ENCODE measurements at regions not wholly inside any gene's neighbourhood (a gene's known extent, or its start where the extent isn't known, plus 50 kb on each side); places are given as distances from the start of the nearest gene placed in this dataset.

GRCh38 chr15:85847031-85847430 lies 52.3 kb upstream of the KLHL25 start:
- DNase-seq (ENCODE audit: low read depth in 2 of 2), result no peak

DNA sequence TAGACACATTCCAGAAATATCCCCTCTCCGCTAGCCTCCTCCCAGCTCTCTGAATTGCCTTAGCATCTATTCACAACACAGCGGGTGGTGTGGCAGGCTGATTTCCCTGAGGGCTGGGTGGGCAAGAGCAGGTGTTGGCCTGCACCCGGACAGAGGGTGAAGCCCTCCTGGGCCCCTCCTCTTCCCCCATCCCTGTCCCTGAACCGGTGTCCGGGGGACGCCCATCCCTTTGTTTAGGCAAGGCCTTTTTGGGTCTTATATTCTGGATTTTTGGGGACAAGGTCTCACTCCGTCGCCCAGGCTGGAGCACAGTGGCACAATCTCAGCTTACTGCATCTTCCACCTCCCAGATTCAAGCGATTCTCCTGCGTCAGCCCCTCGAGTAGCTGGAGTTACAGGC lies 55.2 kb upstream of the KLHL25 start:
- no peak for DNase-seq (ENCODE audit: low read depth in 2 of 2)

GRCh38 chr15:85852969-85853368 lies 58.2 kb upstream of the KLHL25 start:
- DNase-seq (ENCODE audit: low read depth in 2 of 2), result no peak

GRCh38 chr15:85854345-85855097 lies 59.8 kb upstream of the KLHL25 start:
- DNase-seq (ENCODE audit: low read depth in 2 of 2), result peak in 1 of 2 donors; percentile 49

- DNase-seq (ENCODE audit: low read depth in 2 of 2), result peak; percentile 61 to 69
These were observed 64.1 kb upstream of the KLHL25 start for GRCh38 chr15:85858586-85859375.

GRCh38 chr15:85859671-85860070 lies 64.9 kb upstream of the KLHL25 start:
- no peak for DNase-seq (ENCODE audit: low read depth in 2 of 2)

DNA sequence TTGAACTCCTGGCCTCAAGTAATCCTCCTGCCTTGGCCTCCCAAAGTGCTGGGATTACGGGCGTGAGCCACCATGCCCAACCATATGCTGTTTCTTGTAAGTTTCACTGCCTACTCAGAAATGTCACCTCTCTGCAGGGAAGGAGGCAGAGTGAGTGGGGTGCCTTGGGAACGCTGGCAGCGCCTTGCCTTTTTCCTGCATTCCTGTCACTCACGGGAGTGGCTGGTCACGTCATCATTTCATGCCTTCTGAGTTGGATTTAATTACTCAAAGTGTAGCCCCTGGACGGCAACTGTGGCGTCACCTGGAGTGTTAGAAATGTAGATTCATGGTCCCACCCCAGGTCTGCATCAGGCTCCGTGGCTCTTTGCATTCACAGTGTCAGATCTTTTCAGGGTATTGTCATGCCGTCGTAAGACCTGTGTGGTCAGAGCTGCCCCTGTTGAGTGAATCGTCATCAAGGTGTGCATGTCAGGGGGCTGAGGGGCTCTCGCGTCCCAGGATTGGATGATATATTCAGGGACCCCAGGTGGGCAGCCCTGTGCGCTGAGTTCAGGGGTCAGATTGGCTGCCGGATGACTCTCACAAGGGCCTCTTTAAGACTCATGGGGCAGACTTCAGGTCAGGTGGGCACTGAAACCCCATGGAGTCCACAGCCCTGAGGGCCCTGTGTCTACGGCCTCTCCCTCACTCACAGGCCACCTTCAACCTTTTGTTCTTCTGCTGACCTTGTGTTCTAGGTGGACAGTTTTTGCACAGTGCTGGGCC lies 65.9 kb upstream of the KLHL25 start:
- DNase-seq (ENCODE audit: low read depth in 2 of 2), result no peak

DNA sequence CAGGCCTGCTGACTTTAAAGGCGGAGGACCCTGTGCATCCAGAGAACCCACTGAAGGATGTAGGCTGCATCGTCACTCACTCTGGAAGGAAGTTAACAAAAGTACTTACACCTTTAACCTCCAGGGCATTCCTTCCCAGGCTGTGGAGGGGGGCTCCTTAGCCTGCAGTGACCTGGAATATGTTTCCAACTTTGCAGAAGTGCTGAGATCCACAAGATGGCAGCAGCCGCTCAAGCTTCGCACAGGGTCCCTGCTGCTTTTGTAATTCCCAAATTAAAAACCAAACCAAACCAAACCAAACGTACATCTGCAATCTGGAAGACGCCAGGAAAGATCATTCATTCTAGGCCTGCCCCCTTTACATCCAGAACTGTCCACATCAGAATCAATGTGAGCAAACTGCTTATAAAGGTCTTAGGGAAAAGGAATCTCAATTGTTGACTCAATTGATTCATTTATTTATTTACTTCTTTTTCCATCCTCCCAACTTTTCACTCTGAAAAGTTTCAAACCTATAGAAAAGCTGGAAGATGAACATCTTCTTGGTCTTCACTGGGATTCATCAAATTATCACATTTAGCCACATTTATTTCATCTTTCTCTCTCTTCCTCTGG lies 70.5 kb upstream of the KLHL25 start:
- DNase-seq (ENCODE audit: low read depth in 2 of 2), result no peak

GRCh38 chr15:85867250-85867649 lies 72.5 kb upstream of the KLHL25 start:
- DNase-seq (ENCODE audit: low read depth in 2 of 2), result no peak

DNA sequence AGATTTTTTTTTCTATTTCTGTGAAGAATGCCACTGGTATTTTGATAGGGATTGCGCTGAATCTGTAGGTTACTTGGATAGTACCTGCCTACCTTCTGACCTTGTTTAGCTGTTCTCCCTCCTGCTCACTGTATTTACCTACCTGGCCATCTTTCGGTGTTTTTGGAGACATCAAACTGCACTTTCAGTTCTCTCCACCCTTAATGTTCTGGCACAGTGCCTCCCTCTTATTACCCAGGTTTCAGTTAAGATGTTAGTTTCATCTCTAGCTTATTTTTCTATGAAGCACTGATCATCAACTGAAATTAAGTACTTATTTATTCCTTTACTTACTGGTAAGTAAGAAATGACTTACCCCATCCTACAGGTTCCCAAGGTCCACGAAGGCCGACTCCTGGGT lies 74.4 kb upstream of the KLHL25 start:
- no peak for DNase-seq (ENCODE audit: low read depth in 2 of 2)

DNA sequence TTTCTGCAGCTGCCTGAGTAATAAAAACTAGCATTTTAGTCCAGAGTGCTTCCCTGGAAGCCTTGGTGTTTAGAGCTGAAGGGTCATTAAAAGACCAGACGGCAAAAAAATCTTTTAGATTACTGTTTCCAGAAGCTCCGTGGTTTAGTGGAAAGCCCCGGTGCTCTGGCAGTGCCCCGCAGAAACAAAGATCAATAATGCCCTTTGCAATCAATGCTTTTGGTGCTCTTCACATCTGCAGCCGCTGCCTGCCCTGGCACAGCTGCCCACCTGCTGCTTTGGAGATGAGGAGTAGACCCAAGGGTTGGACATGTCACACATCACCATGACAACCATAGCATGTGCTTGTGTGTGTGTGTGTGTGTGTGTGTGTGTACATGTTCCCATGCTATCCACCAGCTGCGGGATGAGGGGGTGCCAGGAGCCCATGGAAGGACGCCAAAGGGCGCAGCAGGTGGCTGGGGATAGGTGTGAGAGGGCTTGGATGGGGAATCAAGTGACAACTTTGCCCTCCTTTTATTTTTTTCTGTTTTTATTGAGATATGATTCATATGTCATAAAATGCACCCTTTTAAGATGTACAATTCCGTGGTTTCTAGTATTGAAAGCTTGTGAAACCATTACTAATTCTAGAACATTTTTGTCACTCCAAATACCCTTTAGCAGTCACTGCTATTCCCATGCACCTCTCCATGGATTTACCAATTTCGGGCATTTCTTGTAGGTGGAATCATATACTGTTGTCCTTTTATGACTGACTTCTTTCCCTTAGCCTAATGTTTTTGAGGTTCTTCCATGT lies 75.7 kb upstream of the KLHL25 start:
- DNase-seq (ENCODE audit: low read depth in 2 of 2), result no peak

DNA sequence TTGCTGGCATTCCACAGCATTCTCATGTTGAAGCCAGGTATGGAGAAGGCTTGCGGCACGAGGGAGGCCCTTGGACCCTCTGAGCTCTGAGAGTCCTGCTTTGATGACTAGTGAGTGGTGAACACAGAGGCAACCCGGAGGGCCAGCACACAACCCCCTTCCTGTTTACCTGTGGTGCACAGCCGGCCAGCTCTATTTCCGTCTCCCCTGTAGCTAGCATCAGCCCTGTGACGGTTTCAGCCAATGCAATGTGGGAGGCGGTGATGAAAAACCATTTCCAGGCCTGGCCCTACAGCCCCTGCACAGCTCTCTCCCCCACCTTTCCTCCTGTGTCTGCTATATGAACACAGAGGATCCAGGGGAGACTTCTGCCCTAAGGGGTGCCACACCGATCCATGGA lies 76.8 kb upstream of the KLHL25 start:
- DNase-seq (ENCODE audit: low read depth in 2 of 2), result no peak

GRCh38 chr15:85872125-85872524 lies 77.4 kb upstream of the KLHL25 start:
- DNase-seq (ENCODE audit: low read depth in 2 of 2), result no peak

- DNase-seq (ENCODE audit: low read depth in 2 of 2), result no peak
These were observed 79.5 kb upstream of the KLHL25 start for GRCh38 chr15:85874236-85874635.

DNA sequence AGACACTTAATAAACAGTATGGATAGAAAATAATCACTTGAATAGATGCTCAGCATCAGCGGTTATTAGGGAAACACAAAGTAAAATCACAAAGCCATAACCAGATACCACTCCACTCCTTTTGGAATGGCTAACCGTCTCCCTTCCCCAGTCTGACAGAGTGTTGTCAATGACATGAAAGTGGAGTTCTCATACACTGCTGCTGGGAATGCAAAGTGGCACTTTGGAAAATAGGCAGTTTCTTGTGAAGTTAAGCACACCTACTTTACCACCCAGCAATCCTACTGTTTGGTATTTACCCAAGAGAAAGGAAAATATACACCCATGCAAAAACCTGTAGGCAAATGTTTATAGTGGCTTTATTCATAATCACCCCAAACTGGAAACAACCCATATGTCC lies 81.0 kb upstream of the KLHL25 start:
- no peak for DNase-seq (ENCODE audit: low read depth in 2 of 2)

DNA sequence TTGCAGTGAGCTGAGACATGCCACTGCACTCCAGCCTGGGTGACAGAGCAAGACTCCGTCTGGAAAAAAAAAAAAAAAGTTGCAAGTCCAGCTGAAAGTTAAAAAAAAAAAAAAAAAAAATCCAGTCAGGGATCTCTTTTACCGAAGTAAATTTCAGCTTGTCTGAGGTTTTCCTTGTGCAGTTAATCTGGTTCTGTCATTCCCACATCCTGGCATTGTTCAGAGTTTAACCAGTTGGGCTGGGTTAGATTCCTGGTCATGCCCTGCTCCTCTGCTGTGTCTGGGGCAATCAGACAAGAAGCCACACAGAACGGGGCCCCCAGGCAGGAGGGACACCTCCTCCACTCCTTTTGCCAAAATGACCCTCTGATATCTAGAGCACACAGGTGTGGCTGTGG lies 84.1 kb upstream of the KLHL25 start:
- no peak for DNase-seq (ENCODE audit: low read depth in 2 of 2)

DNA sequence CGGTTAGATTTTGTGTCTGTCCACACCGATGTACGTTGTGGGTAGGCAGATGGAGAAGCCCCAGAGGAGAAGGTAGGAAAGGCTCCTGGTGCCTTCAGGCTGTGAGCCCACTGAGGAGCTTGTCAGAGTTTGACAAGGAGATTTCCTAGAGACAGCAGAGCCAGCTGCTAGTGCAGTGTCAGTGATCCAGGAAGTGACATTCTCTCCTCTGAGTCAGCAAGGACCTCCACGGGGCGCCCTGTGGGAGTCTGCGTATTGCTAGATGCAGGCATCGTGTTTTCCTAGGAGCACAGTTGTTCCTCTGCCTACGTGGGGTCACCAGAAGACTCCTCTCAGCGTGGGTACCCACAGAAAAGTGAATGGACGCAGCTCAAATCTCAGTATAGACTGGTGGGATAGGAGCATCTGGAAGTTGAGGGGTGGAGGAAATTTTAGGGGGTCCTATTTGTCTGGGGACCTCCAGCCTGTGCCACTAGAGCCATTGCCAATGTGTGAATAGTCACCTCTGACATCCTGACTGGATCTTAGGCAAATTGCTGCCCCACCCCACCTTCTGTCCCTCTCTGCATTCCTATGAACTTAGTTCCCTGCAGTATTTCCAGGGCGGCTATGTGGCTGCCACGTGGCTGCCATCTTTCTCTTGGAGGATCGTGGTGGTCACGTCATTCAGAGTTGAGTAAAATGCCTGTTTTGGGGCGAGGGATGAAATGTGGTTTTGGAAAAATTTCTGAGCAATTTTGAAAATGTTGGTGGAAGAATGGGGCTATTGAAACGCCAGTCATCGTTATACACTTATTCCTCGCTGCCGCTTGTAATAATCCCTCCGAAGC lies 84.8 kb upstream of the KLHL25 start:
- DNase-seq (ENCODE audit: low read depth in 2 of 2), result no peak

GRCh38 chr15:85880501-85881190 lies 85.9 kb upstream of the KLHL25 start:
- DNase-seq (ENCODE audit: low read depth in 2 of 2), result no peak

GRCh38 chr15:85886309-85886811 lies 91.6 kb upstream of the KLHL25 start:
- DNase-seq (ENCODE audit: low read depth in 2 of 2), result no peak
